PFSK-1 (cell line): ENCODE measurements at regions not wholly inside any gene's neighbourhood (a gene's known extent, or its start where the extent isn't known, plus 50 kb on each side); places are given as distances from the start of the nearest gene placed in this dataset.

Source experiments
- FOXP2 ChIP-seq: optimal IDR thresholded peaks from 2 replicates; pipeline ENCODE3; 2011; ENCODE audit warnings: borderline replicate concordance, control low read depth, inconsistent platforms; ENCODE audit not compliant: insufficient read depth; ENCODE audit errors: extremely low read length, extremely low read depth
- POLR2AphosphoS5 ChIP-seq: IDR thresholded peaks from 2 replicates; pipeline ENCODE4 v1.6.1; 2012; ENCODE audit warnings: low read depth, mild to moderate bottlenecking, control low read depth, low read length, moderate library complexity
- SIN3A ChIP-seq: IDR thresholded peaks from 2 replicates; pipeline ENCODE4 v1.6.1; 2012; ENCODE audit warnings: mild to moderate bottlenecking, low read length, moderate library complexity, borderline replicate concordance; ENCODE audit not compliant: insufficient read depth
- TAF1 ChIP-seq: IDR thresholded peaks from 2 replicates; pipeline ENCODE4 v1.6.1; 2012; ENCODE audit warnings: low read length, control low read depth, borderline replicate concordance; ENCODE audit not compliant: insufficient read depth
- TF ChIP-seq, protein P1 (sequence below), 2 experiments: IDR thresholded peaks; 2 replicates each; pipeline versions ENCODE4 v1.6.1 to v1.8.0; 2011 to 2012; ENCODE audit warnings: low read depth in 2 of 2, low read length in 2 of 2, control low read depth in 1 of 2, inconsistent platforms in 1 of 2, mild to moderate bottlenecking in 1 of 2, moderate library complexity in 1 of 2; ENCODE audit not compliant: insufficient read depth in 1 of 2

DNA sequence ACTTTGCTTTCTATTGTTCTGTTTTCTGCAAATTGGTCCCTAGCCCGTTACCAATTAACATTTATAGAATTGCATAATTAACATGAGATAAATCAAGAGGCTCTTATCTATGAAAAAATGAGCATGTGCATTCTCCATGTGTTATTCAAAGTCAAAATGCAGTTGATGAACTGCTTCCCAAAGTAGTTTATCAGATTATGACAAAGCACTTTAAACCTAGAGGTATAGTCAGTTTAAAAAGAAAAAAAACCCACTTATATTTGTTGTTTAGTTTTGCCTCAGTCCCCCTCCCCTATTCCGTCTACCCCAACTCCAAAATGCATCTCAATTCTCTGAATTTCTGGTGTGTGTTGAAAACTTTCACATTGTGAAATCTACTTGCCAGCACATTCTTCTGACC is 119.5 kb downstream of the ATXN3L start:
- TF ChIP-seq, protein P1, sequence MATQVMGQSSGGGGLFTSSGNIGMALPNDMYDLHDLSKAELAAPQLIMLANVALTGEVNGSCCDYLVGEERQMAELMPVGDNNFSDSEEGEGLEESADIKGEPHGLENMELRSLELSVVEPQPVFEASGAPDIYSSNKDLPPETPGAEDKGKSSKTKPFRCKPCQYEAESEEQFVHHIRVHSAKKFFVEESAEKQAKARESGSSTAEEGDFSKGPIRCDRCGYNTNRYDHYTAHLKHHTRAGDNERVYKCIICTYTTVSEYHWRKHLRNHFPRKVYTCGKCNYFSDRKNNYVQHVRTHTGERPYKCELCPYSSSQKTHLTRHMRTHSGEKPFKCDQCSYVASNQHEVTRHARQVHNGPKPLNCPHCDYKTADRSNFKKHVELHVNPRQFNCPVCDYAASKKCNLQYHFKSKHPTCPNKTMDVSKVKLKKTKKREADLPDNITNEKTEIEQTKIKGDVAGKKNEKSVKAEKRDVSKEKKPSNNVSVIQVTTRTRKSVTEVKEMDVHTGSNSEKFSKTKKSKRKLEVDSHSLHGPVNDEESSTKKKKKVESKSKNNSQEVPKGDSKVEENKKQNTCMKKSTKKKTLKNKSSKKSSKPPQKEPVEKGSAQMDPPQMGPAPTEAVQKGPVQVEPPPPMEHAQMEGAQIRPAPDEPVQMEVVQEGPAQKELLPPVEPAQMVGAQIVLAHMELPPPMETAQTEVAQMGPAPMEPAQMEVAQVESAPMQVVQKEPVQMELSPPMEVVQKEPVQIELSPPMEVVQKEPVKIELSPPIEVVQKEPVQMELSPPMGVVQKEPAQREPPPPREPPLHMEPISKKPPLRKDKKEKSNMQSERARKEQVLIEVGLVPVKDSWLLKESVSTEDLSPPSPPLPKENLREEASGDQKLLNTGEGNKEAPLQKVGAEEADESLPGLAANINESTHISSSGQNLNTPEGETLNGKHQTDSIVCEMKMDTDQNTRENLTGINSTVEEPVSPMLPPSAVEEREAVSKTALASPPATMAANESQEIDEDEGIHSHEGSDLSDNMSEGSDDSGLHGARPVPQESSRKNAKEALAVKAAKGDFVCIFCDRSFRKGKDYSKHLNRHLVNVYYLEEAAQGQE (IDR thresholded peaks at IDR 0.05; ENCODE audit: insufficient read depth in 1 of 2, low read depth in 2 of 2, low read length in 2 of 2): no peak
- TF ChIP-seq SIN3A (no peak), TAF1 (no peak), FOXP2 (no peak), POLR2AphosphoS5 (no peak)

DNA sequence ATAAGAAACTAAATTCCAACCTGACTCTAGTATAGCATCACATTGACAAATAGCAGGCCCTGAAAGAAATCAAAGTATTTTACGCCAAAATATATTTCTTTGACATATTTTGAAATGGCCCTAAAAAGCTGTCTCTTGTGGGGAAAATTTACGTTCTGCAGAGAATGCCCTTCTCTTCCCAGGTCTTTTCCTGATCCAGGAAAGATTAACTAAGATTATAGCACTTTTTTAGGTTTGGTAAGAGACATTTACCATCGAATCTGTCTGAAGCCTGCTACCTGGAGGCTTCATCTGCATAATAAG is 121.1 kb downstream of the ATXN3L start:
- no peak for TF ChIP-seq POLR2AphosphoS5
- no peak for TF ChIP-seq TAF1
- TF ChIP-seq SIN3A: no peak
- TF ChIP-seq, protein P1 (IDR thresholded peaks at IDR 0.05; ENCODE audit: insufficient read depth in 1 of 2, low read depth in 2 of 2, low read length in 2 of 2): no peak
- no peak for TF ChIP-seq FOXP2

DNA sequence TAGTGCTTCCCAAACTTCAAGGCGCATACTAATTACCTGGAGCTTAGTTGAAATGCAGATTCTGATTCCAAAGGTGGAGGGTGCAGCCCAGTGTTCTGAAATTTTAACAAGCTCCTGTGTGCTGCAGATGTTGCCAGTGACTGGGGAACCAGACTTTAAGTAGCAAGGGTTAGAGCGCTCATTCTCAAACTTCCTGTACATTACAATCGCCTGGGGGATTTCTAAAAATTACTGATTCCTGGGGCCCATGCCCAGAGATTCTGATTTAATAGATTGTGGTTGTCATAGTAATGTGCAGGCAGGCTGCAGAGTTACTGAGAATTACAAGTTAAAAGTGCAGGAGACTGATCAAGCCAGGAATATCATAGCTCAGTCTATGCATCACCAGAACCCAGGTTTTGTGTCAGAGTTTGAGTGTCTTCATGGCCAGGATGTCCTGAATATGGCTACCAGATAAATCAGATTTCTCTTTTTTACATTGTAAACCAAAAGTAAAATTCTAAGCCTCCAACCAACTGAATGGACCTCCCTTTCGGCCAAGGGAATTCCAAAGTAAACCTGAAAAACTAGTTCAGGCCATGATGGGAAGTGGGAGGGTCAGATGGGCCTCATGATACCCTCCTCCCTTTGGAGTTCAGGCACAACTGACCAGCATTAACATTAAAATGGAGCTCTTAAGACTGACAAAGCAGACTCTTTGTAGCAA is 121.6 kb downstream of the ATXN3L start:
- TF ChIP-seq SIN3A (no peak), POLR2AphosphoS5 (no peak)

DNA sequence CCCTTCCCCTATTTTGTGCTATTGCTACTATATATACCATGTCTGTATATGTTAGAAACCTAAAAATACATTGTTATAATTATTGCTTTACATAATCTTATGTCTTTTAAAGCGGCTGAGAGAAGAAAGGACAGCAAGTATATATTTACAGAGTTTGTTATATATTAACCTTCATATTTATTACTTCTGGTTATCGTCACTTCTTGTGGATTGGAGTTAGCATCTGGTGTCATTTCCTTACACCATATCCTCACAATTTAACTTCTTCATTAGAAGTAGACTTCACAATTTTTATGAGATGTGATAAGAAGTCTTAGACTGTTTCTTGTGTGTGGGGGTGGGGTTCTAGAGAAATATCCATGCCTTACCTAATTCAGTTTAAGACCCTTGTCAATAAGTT is 123.1 kb downstream of the ATXN3L start:
- no peak for TF ChIP-seq FOXP2
- no peak for TF ChIP-seq SIN3A
- TF ChIP-seq TAF1: no peak
- TF ChIP-seq, protein P1 (IDR thresholded peaks at IDR 0.05; ENCODE audit: insufficient read depth in 1 of 2, low read depth in 2 of 2, low read length in 2 of 2): no peak
- no peak for TF ChIP-seq POLR2AphosphoS5

DNA sequence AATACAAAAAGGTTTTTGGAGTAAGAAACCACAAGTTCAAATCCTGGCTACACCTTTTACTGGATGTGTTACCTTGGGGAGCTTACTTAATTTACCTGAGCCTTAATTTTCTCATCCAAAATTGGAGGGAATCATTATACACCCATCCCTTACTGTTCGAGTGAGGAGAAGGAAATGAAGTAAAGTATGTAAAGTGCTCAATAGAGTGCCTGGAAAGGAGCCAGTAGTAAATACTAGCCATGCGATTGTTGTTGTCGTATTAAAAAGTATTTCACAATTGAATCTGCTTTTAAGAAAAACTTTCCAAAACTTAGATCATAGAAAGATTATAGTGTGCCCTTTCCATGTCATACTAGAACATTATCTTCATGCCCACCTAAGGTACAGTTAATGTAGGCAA is 124.5 kb downstream of the ATXN3L start:
- TF ChIP-seq, protein P1 (IDR thresholded peaks at IDR 0.05; ENCODE audit: insufficient read depth in 1 of 2, low read depth in 2 of 2, low read length in 2 of 2): no peak
- no peak for TF ChIP-seq FOXP2
- TF ChIP-seq SIN3A: no peak
- TF ChIP-seq POLR2AphosphoS5: no peak
- no peak for TF ChIP-seq TAF1
